ENCODE measurements at regions not wholly inside any gene's neighbourhood (a gene's known extent, or its start where the extent isn't known, plus 50 kb on each side); places are given as distances from the start of the nearest gene placed in this dataset.
"Not testable (repeated sequence)": the region's sequence is repeated elsewhere in the genome, so short reads cannot be mapped to it uniquely, and the experiment has no call there.

- in situ Hi-C loops (cut with MboI; ENCODE audit: low pct_unique_long_range_greater_than_20kb, low sequenced_read_pairs, unreplicated experiment) = no loop called here
- no peak for DNase-seq (ENCODE audit: low spot score)
- TF ChIP-seq CTCF (IDR thresholded peaks at IDR 0.05; ENCODE audit: extremely low read depth, insufficient read depth, missing control alignments) = no peak
Observed at GRCh38 chr3:27559835-27560234, 75.7 kb upstream of the SLC4A7 start.

GRCh38 chr3:27559381-27559780 lies 75.2 kb upstream of the SLC4A7 start:
- no peak for TF ChIP-seq CTCF (IDR thresholded peaks at IDR 0.05; ENCODE audit: extremely low read depth, insufficient read depth, missing control alignments)
- DNase-seq (ENCODE audit: low spot score) = no peak
- in situ Hi-C loops (cut with MboI; ENCODE audit: low pct_unique_long_range_greater_than_20kb, low sequenced_read_pairs, unreplicated experiment) = no loop called here

GRCh38 chr3:27557411-27557810 lies 73.2 kb upstream of the SLC4A7 start:
- TF ChIP-seq CTCF (IDR thresholded peaks at IDR 0.05; ENCODE audit: extremely low read depth, insufficient read depth, missing control alignments) = no peak
- no peak for DNase-seq (ENCODE audit: low spot score)
- in situ Hi-C loops (cut with MboI; ENCODE audit: low pct_unique_long_range_greater_than_20kb, low sequenced_read_pairs, unreplicated experiment) = no loop called here

- DNase-seq (ENCODE audit: low spot score) = no peak
- in situ Hi-C loops (cut with MboI; ENCODE audit: low pct_unique_long_range_greater_than_20kb, low sequenced_read_pairs, unreplicated experiment) = no loop called here
- no peak for TF ChIP-seq CTCF (IDR thresholded peaks at IDR 0.05; ENCODE audit: extremely low read depth, insufficient read depth, missing control alignments)
Observed at GRCh38 chr3:27556887-27557286, 72.7 kb upstream of the SLC4A7 start.

GRCh38 chr3:27554706-27555105 lies 70.5 kb upstream of the SLC4A7 start:
- in situ Hi-C loops (cut with MboI; ENCODE audit: low pct_unique_long_range_greater_than_20kb, low sequenced_read_pairs, unreplicated experiment) = no loop called here
- DNase-seq (ENCODE audit: low spot score) = no peak
- TF ChIP-seq CTCF (IDR thresholded peaks at IDR 0.05; ENCODE audit: extremely low read depth, insufficient read depth, missing control alignments) = no peak

- in situ Hi-C loops (cut with MboI; ENCODE audit: low pct_unique_long_range_greater_than_20kb, low sequenced_read_pairs, unreplicated experiment) = no loop called here
- DNase-seq (ENCODE audit: low spot score) = no peak
- no peak for TF ChIP-seq CTCF (IDR thresholded peaks at IDR 0.05; ENCODE audit: extremely low read depth, insufficient read depth, missing control alignments)
Observed at GRCh38 chr3:27553886-27554540, 69.8 kb upstream of the SLC4A7 start.

- DNase-seq (ENCODE audit: low spot score); in situ Hi-C loops (cut with MboI; ENCODE audit: low pct_unique_long_range_greater_than_20kb, low sequenced_read_pairs, unreplicated experiment): not testable (repeated sequence)
Observed at GRCh38 chr3:27552708-27553107, 68.5 kb upstream of the SLC4A7 start.

- DNase-seq (ENCODE audit: low spot score); in situ Hi-C loops (cut with MboI; ENCODE audit: low pct_unique_long_range_greater_than_20kb, low sequenced_read_pairs, unreplicated experiment): not testable (repeated sequence)
Observed at GRCh38 chr3:27551413-27551812, 67.2 kb upstream of the SLC4A7 start.
